ENCODE measurements at regions not wholly inside any gene's neighbourhood (a gene's known extent, or its start where the extent isn't known, plus 50 kb on each side); places are given as distances from the start of the nearest gene placed in this dataset.

GRCh38 chr3:194982472-194982871, 288.5 kb downstream of the XXYLT1 start:
- no peak overlapping the region for H3K27ac ChIP-seq (ENCODE audit: low read length in 2 of 2)
- no peak overlapping the region for H3K4me2 ChIP-seq (replicated peaks; ENCODE audit: low read depth, low read length, poor library complexity, severe bottlenecking)
- POLR2A ChIA-PET = no interaction called here
- H3K27me3 ChIP-seq (replicated peaks in 1 of 4; ENCODE audit: control extremely low read depth in 1 of 4, control insufficient read depth in 3 of 4, insufficient read depth in 4 of 4, low read length in 3 of 4) = peaks cover 0 to 16% (median 4%) of the 10 kb centered on the region in 4 experiments
- no peak for DNase-seq
- H3K36me3 ChIP-seq (replicated peaks in 1 of 2; ENCODE audit: control extremely low read depth in 1 of 2, control insufficient read depth in 1 of 2, extremely low read depth in 1 of 2, insufficient read depth in 2 of 2, low read length in 1 of 2) = no peaks in the 10 kb centered on the region
- H3K4me3 Mint-ChIP-seq = no peak overlapping the region
- CTCF ChIA-PET = no interaction called here
- no peak for ATAC-seq (ENCODE audit: low read depth)
- H3K27ac Mint-ChIP-seq = no peak overlapping the region
- no CpG with 5 or more reads among the region's 3 CpGs for WGBS (ENCODE audit: insufficient coverage)
- H3K79me2 ChIP-seq (ENCODE audit: control insufficient read depth, insufficient read depth, low read length) = no peaks in the 10 kb centered on the region
- no peak overlapping the region for H3K4me3 ChIP-seq (ENCODE audit: control extremely low read depth in 1 of 5, extremely low read depth in 1 of 5, insufficient read depth in 1 of 5, low read depth in 2 of 5, low read length in 4 of 5)
- no peaks in the 10 kb centered on the region for H3K9me3 ChIP-seq (ENCODE audit: control extremely low read depth in 1 of 3, control insufficient read depth in 2 of 3, insufficient read depth in 1 of 3, low read length in 2 of 3)
- no peak overlapping the region for H3K9ac ChIP-seq (ENCODE audit: low read length)
- H3K4me1 ChIP-seq (ENCODE audit: control insufficient read depth in 2 of 2, insufficient read depth in 2 of 2, low read length in 2 of 2) = peaks cover 5 to 10% of the 10 kb centered on the region in 2 donors
- no peak overlapping the region for H2AFZ ChIP-seq (ENCODE audit: insufficient read depth, low read depth, low read length, poor library complexity, severe bottlenecking)
- peaks cover 3% of the 10 kb centered on the region for H3K4me1 Mint-ChIP-seq
- intact Hi-C loops (cut with micrococcal nuclease) = no loop called here
- no peaks in the 10 kb centered on the region for H4K20me1 ChIP-seq (ENCODE audit: control insufficient read depth, insufficient read depth, low read length, poor library complexity, severe bottlenecking)
- no peaks in the 10 kb centered on the region for H3K9me3 Mint-ChIP-seq (ENCODE audit: insufficient read depth)
- TF ChIP-seq, protein P1, sequence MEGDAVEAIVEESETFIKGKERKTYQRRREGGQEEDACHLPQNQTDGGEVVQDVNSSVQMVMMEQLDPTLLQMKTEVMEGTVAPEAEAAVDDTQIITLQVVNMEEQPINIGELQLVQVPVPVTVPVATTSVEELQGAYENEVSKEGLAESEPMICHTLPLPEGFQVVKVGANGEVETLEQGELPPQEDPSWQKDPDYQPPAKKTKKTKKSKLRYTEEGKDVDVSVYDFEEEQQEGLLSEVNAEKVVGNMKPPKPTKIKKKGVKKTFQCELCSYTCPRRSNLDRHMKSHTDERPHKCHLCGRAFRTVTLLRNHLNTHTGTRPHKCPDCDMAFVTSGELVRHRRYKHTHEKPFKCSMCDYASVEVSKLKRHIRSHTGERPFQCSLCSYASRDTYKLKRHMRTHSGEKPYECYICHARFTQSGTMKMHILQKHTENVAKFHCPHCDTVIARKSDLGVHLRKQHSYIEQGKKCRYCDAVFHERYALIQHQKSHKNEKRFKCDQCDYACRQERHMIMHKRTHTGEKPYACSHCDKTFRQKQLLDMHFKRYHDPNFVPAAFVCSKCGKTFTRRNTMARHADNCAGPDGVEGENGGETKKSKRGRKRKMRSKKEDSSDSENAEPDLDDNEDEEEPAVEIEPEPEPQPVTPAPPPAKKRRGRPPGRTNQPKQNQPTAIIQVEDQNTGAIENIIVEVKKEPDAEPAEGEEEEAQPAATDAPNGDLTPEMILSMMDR (IDR thresholded peaks at IDR 0.05) = no peak
- TF ChIP-seq EZH2 (IDR thresholded peaks at IDR 0.05; ENCODE audit: borderline replicate concordance, insufficient read depth, low read depth, low read length, poor library complexity, severe bottlenecking) = no peak
- H3K27me3 Mint-ChIP-seq = peaks cover 14% of the 10 kb centered on the region

DNA sequence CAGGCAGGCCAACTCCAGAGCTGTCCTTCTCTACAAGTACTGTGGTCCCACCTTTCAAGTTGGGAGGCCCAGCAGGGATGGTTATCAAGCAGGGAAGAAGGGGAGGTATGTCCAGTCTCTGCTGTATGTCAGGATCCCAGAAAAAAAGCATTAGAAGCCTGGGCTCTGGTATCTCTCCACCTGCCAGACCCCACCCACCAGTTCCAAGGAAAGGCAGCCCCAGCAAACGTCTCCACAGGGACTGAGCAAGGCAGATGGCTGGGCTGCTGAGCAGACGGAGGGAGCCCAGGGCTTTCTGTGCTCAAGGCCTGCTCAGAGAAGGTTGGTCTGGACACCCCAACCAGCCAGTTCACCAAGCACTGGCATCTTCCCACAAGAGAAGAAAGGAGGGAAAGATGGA, 287.8 kb downstream of the XXYLT1 start:
- TF ChIP-seq EZH2 (IDR thresholded peaks at IDR 0.05; ENCODE audit: borderline replicate concordance, insufficient read depth, low read depth, low read length, poor library complexity, severe bottlenecking) = no peak
- TF ChIP-seq, protein P1 (IDR thresholded peaks at IDR 0.05) = no peak
- peaks cover 0 to 16% (median 4%) of the 10 kb centered on the region in 4 experiments for H3K27me3 ChIP-seq (replicated peaks in 1 of 4; ENCODE audit: control extremely low read depth in 1 of 4, control insufficient read depth in 3 of 4, insufficient read depth in 4 of 4, low read length in 3 of 4)
- ATAC-seq (ENCODE audit: low read depth) (no peak), DNase-seq (no peak)
- H3K4me2 ChIP-seq (replicated peaks; ENCODE audit: low read depth, low read length, poor library complexity, severe bottlenecking) = no peak overlapping the region
- H3K36me3 ChIP-seq (replicated peaks in 1 of 2; ENCODE audit: control extremely low read depth in 1 of 2, control insufficient read depth in 1 of 2, extremely low read depth in 1 of 2, insufficient read depth in 2 of 2, low read length in 1 of 2) = no peaks in the 10 kb centered on the region
- H3K4me3 ChIP-seq (ENCODE audit: control extremely low read depth in 1 of 5, extremely low read depth in 1 of 5, insufficient read depth in 1 of 5, low read depth in 2 of 5, low read length in 4 of 5) = no peak overlapping the region
- Mint-ChIP-seq H3K4me3 (no peak overlapping the region), H3K9me3 (ENCODE audit: insufficient read depth) (no peaks in the 10 kb centered on the region), H3K4me1 (peaks cover 3% of the 10 kb centered on the region), H3K27ac (no peak overlapping the region), H3K27me3 (peaks cover 14% of the 10 kb centered on the region)
- peaks cover 5 to 10% of the 10 kb centered on the region in 2 donors for H3K4me1 ChIP-seq (ENCODE audit: control insufficient read depth in 2 of 2, insufficient read depth in 2 of 2, low read length in 2 of 2)
- 100% methylated on average over 2 of the region's 2 CpGs for WGBS (ENCODE audit: insufficient coverage)
- H2AFZ ChIP-seq (ENCODE audit: insufficient read depth, low read depth, low read length, poor library complexity, severe bottlenecking) = no peak overlapping the region
- H3K27ac ChIP-seq (ENCODE audit: low read length in 2 of 2) = no peak overlapping the region
- no peaks in the 10 kb centered on the region for H3K9me3 ChIP-seq (ENCODE audit: control extremely low read depth in 1 of 3, control insufficient read depth in 2 of 3, insufficient read depth in 1 of 3, low read length in 2 of 3)
- ChIA-PET CTCF (no interaction called here), POLR2A (no interaction called here)
- H3K79me2 ChIP-seq (ENCODE audit: control insufficient read depth, insufficient read depth, low read length) = no peaks in the 10 kb centered on the region
- no peaks in the 10 kb centered on the region for H4K20me1 ChIP-seq (ENCODE audit: control insufficient read depth, insufficient read depth, low read length, poor library complexity, severe bottlenecking)
- H3K9ac ChIP-seq (ENCODE audit: low read length) = no peak overlapping the region
- intact Hi-C loops (cut with micrococcal nuclease) = no loop called here

All from B cell (primary cell).